Glomerular visceral epithelial cell (primary cell): ENCODE measurements at regions not wholly inside any gene's neighbourhood (a gene's known extent, or its start where the extent isn't known, plus 50 kb on each side); places are given as distances from the start of the nearest gene placed in this dataset.

ENCODE experiments used
- DNase-seq: peaks from one replicate; pipeline ENCODE4 v3.0.0-alpha.2; 2016; ENCODE audit errors: extremely low spot score

- DNase-seq = no peak
These were observed 329.9 kb downstream of the SLITRK6 start for GRCh38 chr13:85469320-85469719.

GRCh38 chr13:85462792-85463425 lies 336.3 kb downstream of the SLITRK6 start:
- no peak for DNase-seq

- no peak for DNase-seq
These were observed 337.6 kb downstream of the SLITRK6 start for GRCh38 chr13:85461621-85462020.

GRCh38 chr13:85445534-85445933 lies 353.7 kb downstream of the SLITRK6 start:
- DNase-seq = no peak

- DNase-seq = no peak
These were observed 357.2 kb downstream of the SLITRK6 start for GRCh38 chr13:85441975-85442374.

- no peak for DNase-seq
These were observed 357.9 kb downstream of the SLITRK6 start for GRCh38 chr13:85441364-85441763.

GRCh38 chr13:85436029-85436428 lies 363.2 kb downstream of the SLITRK6 start:
- DNase-seq = no peak

GRCh38 chr13:85434927-85435326 lies 364.3 kb downstream of the SLITRK6 start:
- DNase-seq = no peak

- DNase-seq = no peak
These were observed 366.3 kb downstream of the SLITRK6 start for GRCh38 chr13:85432881-85433280.

- no peak for DNase-seq
These were observed 367.5 kb downstream of the SLITRK6 start for GRCh38 chr13:85431720-85432119.

- no peak for DNase-seq
These were observed 368.9 kb downstream of the SLITRK6 start for GRCh38 chr13:85430216-85430794.

GRCh38 chr13:85427416-85427815 lies 371.8 kb downstream of the SLITRK6 start:
- DNase-seq = no peak

- DNase-seq = no peak
These were observed 379.1 kb downstream of the SLITRK6 start for GRCh38 chr13:85420136-85420535.

GRCh38 chr13:85419611-85420010 lies 379.6 kb downstream of the SLITRK6 start:
- DNase-seq = no peak

GRCh38 chr13:85417807-85418206 lies 381.4 kb downstream of the SLITRK6 start:
- DNase-seq = no peak

- DNase-seq = no peak
These were observed 385.6 kb downstream of the SLITRK6 start for GRCh38 chr13:85413664-85414063.

GRCh38 chr13:85412448-85412847 lies 386.8 kb downstream of the SLITRK6 start:
- DNase-seq = no peak

GRCh38 chr13:85411591-85411990 lies 387.6 kb downstream of the SLITRK6 start:
- DNase-seq = no peak

- DNase-seq = no peak
These were observed 390.8 kb downstream of the SLITRK6 start for GRCh38 chr13:85408415-85408814.

- no peak for DNase-seq
These were observed 392.8 kb downstream of the SLITRK6 start for GRCh38 chr13:85406269-85406975.

- no peak for DNase-seq
These were observed 393.8 kb downstream of the SLITRK6 start for GRCh38 chr13:85405316-85405897.

- peak; percentile 76 for DNase-seq
These were observed 412.8 kb downstream of the SLITRK6 start for GRCh38 chr13:85386424-85386823.

GRCh38 chr13:85383291-85383690 lies 415.9 kb downstream of the SLITRK6 start:
- DNase-seq = no peak
